Neural cell (in vitro differentiated cells): ENCODE measurements at regions not wholly inside any gene's neighbourhood (a gene's known extent, or its start where the extent isn't known, plus 50 kb on each side); places are given as distances from the start of the nearest gene placed in this dataset.

Experiments used
- H2AFZ ChIP-seq: fragments of 200-600, 300-800 bp; sonication (generic), shearing (Covaris generic); 2 replicates; pipeline ENCODE4 v1.6.0; 2014; ENCODE audit warnings: low read depth, mild to moderate bottlenecking, antibody characterized with exemption, low read length, moderate library complexity
- H3F3A ChIP-seq: fragments of 200-600 bp; shearing (Covaris generic); 2 replicates; pipeline ENCODE4 v1.6.1; 2016; ENCODE audit warnings: mild to moderate bottlenecking, moderate library complexity, mixed read lengths, antibody characterized with exemption, low read length; ENCODE audit not compliant: insufficient read depth, poor library complexity, severe bottlenecking
- H3K27ac ChIP-seq: fragments of 200-600, 300-800 bp; sonication (generic), shearing (Covaris generic); 2 replicates; pipeline ENCODE4 v1.5.1; 2014; ENCODE audit warnings: mild to moderate bottlenecking, low read length, moderate library complexity
- H3K27me3 ChIP-seq: fragments of 300-800, 200-600 bp; sonication (generic), shearing (Covaris generic); 2 replicates; pipeline ENCODE4 v1.6.0; 2014; ENCODE audit warnings: mild to moderate bottlenecking, low read depth, low read length, moderate library complexity; ENCODE audit not compliant: insufficient read depth
- H3K36me3 ChIP-seq: fragments of 300-800, 200-600 bp; sonication (generic), shearing (Covaris generic); 2 replicates; pipeline ENCODE4 v1.5.1; 2014; ENCODE audit warnings: mild to moderate bottlenecking, antibody characterized with exemption, low read length, moderate library complexity; ENCODE audit not compliant: insufficient read depth
- H3K4me2 ChIP-seq: fragments of 300-800, 200-600 bp; sonication (generic), shearing (Covaris generic); 2 replicates; pipeline ENCODE4 v1.6.0; 2014; ENCODE audit warnings: mild to moderate bottlenecking, low read length
- H3K4me3 ChIP-seq: fragments of 300-800, 200-600 bp; sonication (generic), shearing (Covaris generic); 2 replicates; pipeline ENCODE4 v1.5.1; 2014; ENCODE audit warnings: mild to moderate bottlenecking, low read length, moderate library complexity
- H3K79me2 ChIP-seq: fragments of 200-600 bp; shearing (Covaris generic); replicated peaks from 2 replicates; pipeline ENCODE4 v1.6.0; 2014; ENCODE audit warnings: mild to moderate bottlenecking, low read length, moderate library complexity; ENCODE audit not compliant: insufficient read depth
- H3K9ac ChIP-seq: fragments of 300-800, 200-600 bp; sonication (generic), shearing (Covaris generic); 2 replicates; pipeline ENCODE4 v1.6.1; 2016; ENCODE audit warnings: mild to moderate bottlenecking, low read length, mixed read lengths
- H3K9me2 ChIP-seq: fragments of 200-600 bp; shearing (Covaris generic); 2 replicates; pipeline ENCODE4 v1.6.1; 2016; ENCODE audit warnings: mild to moderate bottlenecking, low read length, mixed read lengths; ENCODE audit not compliant: insufficient read depth
- H3K9me3 ChIP-seq: fragments of 200-600, 300-800 bp; sonication (generic), shearing (Covaris generic); 2 replicates; pipeline ENCODE4 v1.6.1; 2016; ENCODE audit warnings: mild to moderate bottlenecking, mixed run types, low read length, moderate library complexity, mixed read lengths
- H4K20me1 ChIP-seq: fragments of 200-600 bp; shearing (Covaris generic); 2 replicates; pipeline ENCODE4 v1.6.1; 2016; ENCODE audit warnings: mild to moderate bottlenecking, mixed run types; ENCODE audit not compliant: insufficient read depth
- CTCF ChIP-seq: fragments of 450-650 bp; IDR thresholded peaks from 2 replicates; pipeline ENCODE4 v1.5.1; 2014; ENCODE audit warnings: antibody characterized with exemption, mild to moderate bottlenecking, moderate library complexity; ENCODE audit not compliant: poor library complexity, severe bottlenecking
- EP300 ChIP-seq: fragments of 450-650 bp; conservative IDR thresholded peaks from 2 replicates; pipeline ENCODE4 v1.6.1; 2014; ENCODE audit warnings: antibody characterized with exemption, mild to moderate bottlenecking, moderate library complexity; ENCODE audit not compliant: poor library complexity, severe bottlenecking
- EZH2 ChIP-seq: fragments of 200-600, 300-800 bp; shearing (Covaris generic), sonication (generic); IDR thresholded peaks from 2 replicates; pipeline ENCODE4 v1.6.1; 2014; ENCODE audit warnings: antibody characterized with exemption, low read length, borderline replicate concordance, mild to moderate bottlenecking; ENCODE audit not compliant: insufficient read depth, poor library complexity, severe bottlenecking
- MXI1 ChIP-seq: fragments of 450-650 bp; conservative IDR thresholded peaks from 2 replicates; pipeline ENCODE4 v1.6.1; 2014; ENCODE audit warnings: antibody characterized with exemption, mild to moderate bottlenecking; ENCODE audit not compliant: poor library complexity, severe bottlenecking
- POLR2AphosphoS5 ChIP-seq: IDR thresholded peaks from 2 replicates; pipeline ENCODE4 v1.6.1; 2012
- RAD21 ChIP-seq: fragments of 450-650 bp; conservative IDR thresholded peaks from 2 replicates; pipeline ENCODE4 v1.6.1; 2014; ENCODE audit warnings: antibody characterized with exemption, mild to moderate bottlenecking, moderate library complexity
- REST ChIP-seq: IDR thresholded peaks from 2 replicates; pipeline ENCODE4 v1.6.1; 2012; ENCODE audit warnings: borderline replicate concordance
- SMC3 ChIP-seq: fragments of 450-650 bp; conservative IDR thresholded peaks from 2 replicates; pipeline ENCODE4 v1.6.1; 2014; ENCODE audit warnings: antibody characterized with exemption, mild to moderate bottlenecking, moderate library complexity; ENCODE audit not compliant: poor library complexity
- TAF1 ChIP-seq: IDR thresholded peaks from 2 replicates; pipeline ENCODE4 v1.6.1; 2012; ENCODE audit warnings: low read depth

- Histone ChIP-seq H3K79me2 (no peaks in the 10 kb centered on the region), H3K27ac (no peak overlapping the region), H3F3A (no peaks in the 10 kb centered on the region), H3K9me3 (no peaks in the 10 kb centered on the region), H3K4me2 (no peak overlapping the region), H3K9ac (no peak overlapping the region), H2AFZ (no peak overlapping the region), H3K9me2 (no peaks in the 10 kb centered on the region), H3K27me3 (no peaks in the 10 kb centered on the region), H3K4me3 (no peak overlapping the region), H4K20me1 (no peaks in the 10 kb centered on the region), H3K36me3 (no peaks in the 10 kb centered on the region)
- TF ChIP-seq MXI1 (no peak), TAF1 (no peak), EP300 (no peak), SMC3 (no peak), CTCF (no peak), POLR2AphosphoS5 (no peak), EZH2 (no peak), REST (no peak), RAD21 (no peak)
These were observed 404.5 kb downstream of the OCA2 start for GRCh38 chr15:27694506-27695087.

- Histone ChIP-seq H3K27me3 (no peaks in the 10 kb centered on the region), H3F3A (no peaks in the 10 kb centered on the region), H3K4me3 (no peak overlapping the region), H3K9ac (no peak overlapping the region), H3K27ac (no peak overlapping the region), H3K4me2 (no peak overlapping the region), H3K9me2 (no peaks in the 10 kb centered on the region), H4K20me1 (no peaks in the 10 kb centered on the region), H3K79me2 (no peaks in the 10 kb centered on the region), H2AFZ (no peak overlapping the region), H3K9me3 (no peaks in the 10 kb centered on the region), H3K36me3 (no peaks in the 10 kb centered on the region)
- TF ChIP-seq EP300 = no peak
These were observed 405.8 kb downstream of the OCA2 start for GRCh38 chr15:27693280-27693679.

GRCh38 chr15:27692438-27692837, 406.7 kb downstream of the OCA2 start:
- no peaks in the 10 kb centered on the region for H4K20me1 ChIP-seq
- H3K79me2 ChIP-seq = no peaks in the 10 kb centered on the region
- no peak overlapping the region for H3K4me3 ChIP-seq
- H3K27ac ChIP-seq = no peak overlapping the region
- TF ChIP-seq CTCF = no peak
- TF ChIP-seq REST = no peak
- no peak overlapping the region for H2AFZ ChIP-seq
- H3K36me3 ChIP-seq = no peaks in the 10 kb centered on the region
- H3K9ac ChIP-seq = no peak overlapping the region
- no peaks in the 10 kb centered on the region for H3K27me3 ChIP-seq
- no peaks in the 10 kb centered on the region for H3K9me3 ChIP-seq
- no peaks in the 10 kb centered on the region for H3F3A ChIP-seq
- no peaks in the 10 kb centered on the region for H3K9me2 ChIP-seq
- H3K4me2 ChIP-seq = no peak overlapping the region
